ENCODE measurements at regions not wholly inside any gene's neighbourhood (a gene's known extent, or its start where the extent isn't known, plus 50 kb on each side); places are given as distances from the start of the nearest gene placed in this dataset.

DNA sequence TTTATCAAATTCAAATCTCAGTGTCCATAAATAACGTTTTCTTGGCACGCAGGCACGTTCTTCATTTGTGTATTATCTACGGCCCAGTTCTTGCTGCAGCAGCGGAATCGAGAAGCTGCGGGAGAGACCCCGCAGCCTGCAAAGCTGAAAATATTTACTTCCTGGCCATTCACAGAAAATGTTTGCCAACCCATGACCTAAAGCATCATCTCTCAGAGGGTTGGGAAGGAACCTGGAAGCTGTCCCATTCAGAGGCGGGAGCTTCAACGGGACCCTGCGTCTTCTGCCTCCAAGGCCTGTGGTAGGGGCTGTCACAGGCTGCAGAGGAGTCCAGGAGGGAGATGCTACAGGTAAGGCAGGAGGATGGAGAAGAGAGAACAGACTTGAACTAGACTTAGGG is 319.2 kb downstream of the MN1 start:
- no peak for DNase-seq (ENCODE audit: low read depth)
- TF ChIP-seq, protein P1, sequence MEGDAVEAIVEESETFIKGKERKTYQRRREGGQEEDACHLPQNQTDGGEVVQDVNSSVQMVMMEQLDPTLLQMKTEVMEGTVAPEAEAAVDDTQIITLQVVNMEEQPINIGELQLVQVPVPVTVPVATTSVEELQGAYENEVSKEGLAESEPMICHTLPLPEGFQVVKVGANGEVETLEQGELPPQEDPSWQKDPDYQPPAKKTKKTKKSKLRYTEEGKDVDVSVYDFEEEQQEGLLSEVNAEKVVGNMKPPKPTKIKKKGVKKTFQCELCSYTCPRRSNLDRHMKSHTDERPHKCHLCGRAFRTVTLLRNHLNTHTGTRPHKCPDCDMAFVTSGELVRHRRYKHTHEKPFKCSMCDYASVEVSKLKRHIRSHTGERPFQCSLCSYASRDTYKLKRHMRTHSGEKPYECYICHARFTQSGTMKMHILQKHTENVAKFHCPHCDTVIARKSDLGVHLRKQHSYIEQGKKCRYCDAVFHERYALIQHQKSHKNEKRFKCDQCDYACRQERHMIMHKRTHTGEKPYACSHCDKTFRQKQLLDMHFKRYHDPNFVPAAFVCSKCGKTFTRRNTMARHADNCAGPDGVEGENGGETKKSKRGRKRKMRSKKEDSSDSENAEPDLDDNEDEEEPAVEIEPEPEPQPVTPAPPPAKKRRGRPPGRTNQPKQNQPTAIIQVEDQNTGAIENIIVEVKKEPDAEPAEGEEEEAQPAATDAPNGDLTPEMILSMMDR (IDR thresholded peaks at IDR 0.05; ENCODE audit: low read depth, low read length, missing control alignments), result no peak
- H3K4me3 ChIP-seq (ENCODE audit: low read depth, low read length), result no peak overlapping the region

DNA sequence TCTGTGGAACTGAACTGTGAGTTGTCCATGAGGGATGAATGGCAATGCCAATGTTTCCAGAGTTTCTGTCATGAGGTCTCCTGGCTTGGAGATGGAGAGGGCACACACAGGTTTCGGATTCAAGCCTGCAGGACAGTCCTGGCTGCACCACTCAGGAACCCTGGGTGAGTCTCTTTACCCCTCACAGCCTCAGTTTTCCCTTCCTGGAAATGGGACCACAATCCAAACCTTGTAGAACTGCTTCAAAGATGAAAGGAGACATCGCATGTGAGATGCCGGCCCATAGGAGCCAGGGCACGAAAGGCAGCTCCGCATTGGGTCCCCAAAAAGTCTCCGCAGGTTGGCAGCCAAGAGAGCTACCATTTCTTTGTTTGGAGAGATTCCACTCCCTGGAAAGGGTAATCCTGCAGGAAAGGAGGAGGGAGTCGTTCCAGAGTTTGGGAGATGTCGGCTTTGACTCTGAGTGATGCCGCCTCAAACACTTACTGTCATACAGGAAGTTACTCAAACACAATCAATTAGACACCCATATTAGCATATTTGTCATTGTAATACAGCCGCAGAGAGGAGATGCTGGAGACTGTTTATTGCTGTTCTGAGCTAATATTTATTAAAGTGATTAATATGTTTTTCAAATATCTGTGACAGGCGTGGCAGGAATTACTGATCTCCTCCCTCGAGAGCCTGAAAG is 318.3 kb downstream of the MN1 start:
- TF ChIP-seq, protein P1 (IDR thresholded peaks at IDR 0.05; ENCODE audit: low read depth, low read length, missing control alignments), result no peak
- H3K4me3 ChIP-seq (ENCODE audit: low read depth, low read length), result no peak overlapping the region

DNA sequence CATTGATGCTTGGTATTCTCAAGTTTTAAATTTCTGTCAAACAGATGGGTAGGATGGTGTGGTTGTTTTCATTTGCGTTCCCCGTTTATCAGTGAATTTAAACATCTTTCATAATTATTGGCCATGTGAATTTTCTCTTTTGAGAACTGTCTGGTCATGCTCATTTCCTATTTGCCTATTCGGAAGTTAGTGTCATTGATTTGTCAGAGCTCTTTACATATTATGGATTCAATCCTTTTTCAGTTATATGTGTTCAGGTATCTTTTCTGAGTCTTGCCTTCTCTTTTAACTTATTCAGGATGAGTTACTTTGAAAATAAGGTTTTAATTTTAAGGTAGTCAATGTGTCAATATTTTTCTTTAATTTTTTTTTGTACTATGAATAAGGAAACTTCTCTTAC is 315.7 kb downstream of the MN1 start:
- DNase-seq (ENCODE audit: low read depth), result no peak
- H3K4me3 ChIP-seq (ENCODE audit: low read depth, low read length), result no peak overlapping the region
- TF ChIP-seq, protein P1 (IDR thresholded peaks at IDR 0.05; ENCODE audit: low read depth, low read length, missing control alignments), result no peak

More for the DNA sequence above, 318.3 kb downstream of the MN1 start:
- no peak for DNase-seq (ENCODE audit: low read depth)

DNA sequence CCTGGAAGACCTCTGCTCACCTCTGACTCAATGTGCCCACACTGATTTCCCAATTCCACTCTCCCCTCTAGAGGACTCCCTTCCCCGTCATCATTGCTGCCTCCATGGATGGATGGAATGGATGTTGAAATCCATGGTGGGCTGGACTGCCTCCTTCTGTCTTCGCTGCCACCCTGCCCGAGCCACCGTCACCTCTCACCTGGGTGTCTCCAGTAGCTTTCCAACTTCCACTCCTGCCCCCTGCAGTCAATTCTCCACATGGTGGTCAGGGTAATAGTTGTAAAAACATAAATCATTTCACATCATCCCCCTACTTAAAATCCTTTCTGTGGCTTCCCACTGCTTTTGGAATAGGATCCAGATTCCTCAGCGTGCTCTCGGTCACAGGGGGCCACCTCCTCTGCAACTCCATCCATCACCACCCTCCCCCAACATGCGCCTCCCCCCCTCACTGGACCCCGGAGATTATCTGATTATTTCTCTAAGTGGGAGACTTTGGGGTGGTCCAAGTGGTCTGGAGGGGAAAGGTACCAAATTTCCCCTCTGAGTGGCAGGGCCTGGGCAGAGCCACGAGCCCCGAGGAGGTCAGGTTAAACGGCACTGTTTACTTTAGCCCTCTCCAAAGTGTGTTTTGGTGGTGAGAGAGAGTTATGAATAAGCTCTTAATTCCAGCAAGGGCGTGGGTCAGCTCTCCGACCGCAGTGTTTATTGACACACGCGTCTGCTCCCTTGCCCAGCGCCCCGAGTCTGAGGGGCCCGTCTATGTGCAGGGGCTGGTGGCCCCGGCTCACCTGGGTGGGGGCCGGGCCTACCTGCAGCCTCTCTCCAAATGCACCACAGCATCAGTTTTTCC is 313.7 kb downstream of the MN1 start:
- H3K4me3 ChIP-seq (ENCODE audit: low read depth, low read length), result no peak overlapping the region
- DNase-seq (ENCODE audit: low read depth), result no peak
- TF ChIP-seq, protein P1 (IDR thresholded peaks at IDR 0.05; ENCODE audit: low read depth, low read length, missing control alignments), result no peak

DNA sequence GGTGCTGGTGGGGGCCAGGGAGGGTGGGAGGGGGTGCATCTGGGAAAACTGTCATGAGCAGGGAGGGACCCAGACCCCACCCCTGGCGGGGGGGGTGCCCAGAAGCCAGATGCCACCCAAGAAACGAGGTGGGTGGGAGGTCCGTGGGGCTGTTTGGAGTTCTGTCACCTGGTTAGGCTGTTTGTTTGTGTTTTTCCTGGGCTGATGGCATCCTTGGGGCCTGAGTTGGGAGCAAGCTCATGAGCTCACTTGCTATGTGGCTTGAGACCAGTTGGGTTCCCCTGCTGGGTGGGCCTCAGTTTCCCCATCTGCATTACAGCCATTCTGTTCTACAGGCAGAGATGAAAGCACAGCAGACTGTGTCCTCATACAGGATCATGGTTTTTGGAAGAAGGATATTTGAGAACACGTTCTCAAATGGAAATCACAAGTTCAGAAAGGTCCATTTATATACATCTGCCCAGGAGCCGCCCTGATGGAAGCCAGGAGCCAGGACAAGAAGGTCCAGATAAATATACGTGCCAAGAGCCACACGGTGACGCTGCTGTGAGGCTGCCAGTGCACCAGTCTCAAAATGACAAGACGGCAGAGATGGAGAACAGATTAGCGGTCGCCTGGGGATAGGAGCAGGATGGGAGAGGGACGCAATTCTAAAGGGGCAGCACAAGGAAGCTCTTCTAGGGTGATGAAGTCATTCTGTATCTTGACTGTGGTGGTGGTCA is 312.9 kb downstream of the MN1 start:
- no peak for DNase-seq (ENCODE audit: low read depth)
- TF ChIP-seq, protein P1 (IDR thresholded peaks at IDR 0.05; ENCODE audit: low read depth, low read length, missing control alignments), result no peak

DNA sequence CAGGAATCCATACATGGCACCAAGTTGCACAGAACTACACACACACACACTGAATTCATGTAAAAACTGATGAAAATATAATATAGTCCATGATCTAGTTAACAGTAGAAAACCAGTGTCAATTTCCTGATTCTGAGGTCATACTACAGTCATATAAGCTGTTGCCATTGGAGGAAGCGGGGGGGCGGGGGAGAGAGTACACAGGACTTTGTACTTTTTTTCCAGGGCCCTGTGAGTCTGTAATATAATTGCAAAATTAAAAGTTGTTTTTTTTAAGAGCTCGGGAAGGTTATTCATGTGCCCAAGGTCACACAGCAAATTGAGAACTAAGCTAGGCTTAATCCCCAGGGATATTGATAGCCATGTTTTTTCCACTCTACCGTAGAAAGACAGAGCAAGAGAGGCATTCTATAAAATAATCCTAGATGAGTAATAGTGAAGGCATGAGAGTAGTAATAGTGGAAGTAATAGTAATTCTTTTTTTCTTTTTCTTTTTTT is 312.3 kb downstream of the MN1 start:
- TF ChIP-seq, protein P1 (IDR thresholded peaks at IDR 0.05; ENCODE audit: low read depth, low read length, missing control alignments), result no peak

More for the DNA sequence above, 312.9 kb downstream of the MN1 start:
- no peak overlapping the region for H3K4me3 ChIP-seq (ENCODE audit: low read depth, low read length)

More for the DNA sequence above, 312.3 kb downstream of the MN1 start:
- DNase-seq (ENCODE audit: low read depth), result no peak
- no peak overlapping the region for H3K4me3 ChIP-seq (ENCODE audit: low read depth, low read length)
